ENCODE measurements at regions not wholly inside any gene's neighbourhood (a gene's known extent, or its start where the extent isn't known, plus 50 kb on each side); places are given as distances from the start of the nearest gene placed in this dataset.

GRCh38 chr14:30287579-30288445, 271.1 kb upstream of the G2E3 start:
- H3K4me3 ChIP-seq (replicated peaks; ENCODE audit: low read depth, low read length) = no peak overlapping the region
- no peak for TF ChIP-seq CTCF (IDR thresholded peaks at IDR 0.05; ENCODE audit: low read length, missing control alignments)
- no peak for DNase-seq (ENCODE audit: low read depth)

GRCh38 chr14:30290001-30290400, 269.0 kb upstream of the G2E3 start:
- DNase-seq (ENCODE audit: low read depth) = peak; percentile 28
- TF ChIP-seq CTCF (IDR thresholded peaks at IDR 0.05; ENCODE audit: low read length, missing control alignments) = no peak

GRCh38 chr14:30291216-30291615, 267.7 kb upstream of the G2E3 start:
- H3K4me3 ChIP-seq (replicated peaks; ENCODE audit: low read depth, low read length) = no peak overlapping the region
- no peak for TF ChIP-seq CTCF (IDR thresholded peaks at IDR 0.05; ENCODE audit: low read length, missing control alignments)
- peak; percentile 81 for DNase-seq (ENCODE audit: low read depth)

More at GRCh38 chr14:30290001-30290400, 269.0 kb upstream of the G2E3 start:
- no peak overlapping the region for H3K4me3 ChIP-seq (replicated peaks; ENCODE audit: low read depth, low read length)

GRCh38 chr14:30292541-30292940, 266.4 kb upstream of the G2E3 start:
- no peak for DNase-seq (ENCODE audit: low read depth)
- no peak for TF ChIP-seq CTCF (IDR thresholded peaks at IDR 0.05; ENCODE audit: low read length, missing control alignments)

GRCh38 chr14:30295980-30296379, 263.0 kb upstream of the G2E3 start:
- no peak for TF ChIP-seq CTCF (IDR thresholded peaks at IDR 0.05; ENCODE audit: low read length, missing control alignments)
- no peak for DNase-seq (ENCODE audit: low read depth)
- no peak overlapping the region for H3K4me3 ChIP-seq (replicated peaks; ENCODE audit: low read depth, low read length)

More at GRCh38 chr14:30292541-30292940, 266.4 kb upstream of the G2E3 start:
- H3K4me3 ChIP-seq (replicated peaks; ENCODE audit: low read depth, low read length) = no peak overlapping the region

- H3K4me3 ChIP-seq (replicated peaks; ENCODE audit: low read depth, low read length) = no peak overlapping the region
- no peak for TF ChIP-seq CTCF (IDR thresholded peaks at IDR 0.05; ENCODE audit: low read length, missing control alignments)
- no peak for DNase-seq (ENCODE audit: low read depth)
Measured at GRCh38 chr14:30296931-30297405, 262.0 kb upstream of the G2E3 start.

All from fibroblast of pulmonary artery (primary cell).